Endothelial cell of umbilical vein (primary cell): ENCODE measurements at regions not wholly inside any gene's neighbourhood (a gene's known extent, or its start where the extent isn't known, plus 50 kb on each side); places are given as distances from the start of the nearest gene placed in this dataset.

ENCODE experiments used
- BruUV-seq: library from RNA; stranded (reverse); fragments of 400-500 nt; replicated peaks from 2 replicates; lab custom pipeline; 2021; lab: Mats Ljungman, UMichigan
- CTCF ChIA-PET: fragments of 300-600, 350-600 bp; sonication (Branson Sonifier 250); formaldehyde crosslinking; loops from one replicate; lab custom pipeline; 2021; ENCODE audit warnings: antibody characterized with exemption, inconsistent platforms; lab: Charles Lee
- POLR2A ChIA-PET: fragments of 300-600, 350-600 bp; sonication (Branson Sonifier 250); formaldehyde crosslinking; loops from one replicate; lab custom pipeline; 2021; ENCODE audit warnings: antibody characterized with exemption, inconsistent platforms; lab: Charles Lee
- DNase-seq: peaks from one replicate; pipeline ENCODE4 v3.0.0-alpha.2; 2011; ENCODE audit warnings: low read depth, low spot score
- FAIRE-seq: peaks from 2 replicates; lab custom pipeline; 2011; peaks lifted over from hg19 to GRCh38; lab: Jason Lieb, UNC
- H2AFZ ChIP-seq: 2 replicates; pipeline ENCODE4 v1.6.0; 2012; ENCODE audit warnings: low read depth, low read length, control low read depth, inconsistent platforms
- H3K27ac ChIP-seq: 2 replicates; pipeline ENCODE4 v1.5.1; 2011; ENCODE audit warnings: low read depth, mild to moderate bottlenecking, control low read depth, low read length, moderate library complexity; ENCODE audit not compliant: insufficient read depth
- H3K27me3 ChIP-seq, 2 experiments: 2 replicates each; pipeline versions ENCODE4 v1.6.0 to v1.6.1; 2011; ENCODE audit warnings: low read length in 2 of 2, mixed read lengths in 1 of 2; ENCODE audit not compliant: control insufficient read depth in 2 of 2, insufficient read depth in 2 of 2
- H3K36me3 ChIP-seq, 2 experiments: 2 replicates in 1 of 2; 3 replicates in 1 of 2; pipeline ENCODE4 v1.5.1; 2011; ENCODE audit warnings: low read length in 2 of 2, mild to moderate bottlenecking in 1 of 2, moderate library complexity in 1 of 2; ENCODE audit not compliant: control insufficient read depth in 2 of 2, insufficient read depth in 2 of 2; ENCODE audit errors: extremely low read depth in 1 of 2
- H3K4me1 ChIP-seq: 3 replicates; pipeline ENCODE4 v1.5.1; 2011; ENCODE audit warnings: mild to moderate bottlenecking, low read length; ENCODE audit not compliant: control insufficient read depth, insufficient read depth; ENCODE audit errors: extremely low read depth
- H3K4me2 ChIP-seq: 2 replicates; pipeline ENCODE4 v1.6.1; 2011; ENCODE audit warnings: low read length, control low read depth, mixed read lengths; ENCODE audit not compliant: insufficient read depth
- H3K4me3 ChIP-seq, 3 experiments: fragments of 200-600 bp in 1 of 3; sonication (generic), shearing (Covaris generic) in 1 of 3; replicated peaks in 1 of 3; 2 replicates each; pipeline ENCODE4 v1.5.1; 2011 to 2016; ENCODE audit warnings: control low read depth in 3 of 3, low read length in 3 of 3, mild to moderate bottlenecking in 2 of 3, inconsistent platforms in 1 of 3, low read depth in 1 of 3, moderate library complexity in 1 of 3; ENCODE audit not compliant: insufficient read depth in 1 of 3
- H3K79me2 ChIP-seq: 2 replicates; pipeline ENCODE4 v1.6.0; 2012; ENCODE audit warnings: low read length, inconsistent platforms; ENCODE audit not compliant: control insufficient read depth, insufficient read depth
- H3K9ac ChIP-seq: replicated peaks from 2 replicates; pipeline ENCODE3; 2011; ENCODE audit warnings: low read length, control low read depth; ENCODE audit not compliant: insufficient read depth; ENCODE audit errors: extremely low read depth
- H3K9me1 ChIP-seq: replicated peaks from 3 replicates; pipeline ENCODE4 v1.6.0; 2011; ENCODE audit warnings: mild to moderate bottlenecking, low read length; ENCODE audit not compliant: control insufficient read depth, insufficient read depth; ENCODE audit errors: extremely low read depth
- H3K9me3 ChIP-seq: replicated peaks from 2 replicates; pipeline ENCODE4 v1.5.1; 2012; ENCODE audit warnings: low read length, inconsistent platforms; ENCODE audit not compliant: control insufficient read depth, insufficient read depth
- H4K20me1 ChIP-seq: replicated peaks from 2 replicates; pipeline ENCODE3; 2011; ENCODE audit warnings: mild to moderate bottlenecking, low read length; ENCODE audit not compliant: control insufficient read depth, insufficient read depth; ENCODE audit errors: extremely low read depth
- EZH2 ChIP-seq: IDR thresholded peaks from 2 replicates; pipeline ENCODE4 v1.6.1; 2012; ENCODE audit warnings: borderline replicate concordance, low read depth, mild to moderate bottlenecking, moderate library complexity, low read length, inconsistent platforms; ENCODE audit not compliant: severe bottlenecking
- FOS ChIP-seq: IDR thresholded peaks from 2 replicates; pipeline ENCODE4 v1.6.1; 2011; ENCODE audit warnings: mild to moderate bottlenecking, low read length, moderate library complexity, borderline replicate concordance; ENCODE audit not compliant: insufficient read depth
- GATA2 ChIP-seq: IDR thresholded peaks from 2 replicates; pipeline ENCODE4 v1.7.0; 2011; ENCODE audit warnings: low read depth, mild to moderate bottlenecking, moderate library complexity, mixed read lengths, low read length; ENCODE audit not compliant: insufficient read length, insufficient read depth
- POLR2A ChIP-seq: IDR thresholded peaks from 2 replicates; pipeline ENCODE4 v1.6.1; 2012; ENCODE audit warnings: low read depth, mild to moderate bottlenecking, control low read depth, low read length
- POLR2AphosphoS5 ChIP-seq: IDR thresholded peaks from 2 replicates; pipeline ENCODE4 v1.6.1; 2012; ENCODE audit warnings: low read depth, mild to moderate bottlenecking, control low read depth, low read length, moderate library complexity; ENCODE audit not compliant: insufficient read depth
- dilution Hi-C: fragments of 300-500 bp; cut with MboI; formaldehyde crosslinking; loops from one replicate; pipeline ENCODE4 v1.15.0; 2019; ENCODE audit warnings: low sequenced_read_pairs; ENCODE audit not compliant: extremely low pct_ligation_motif_present
- intact Hi-C: fragments of 100-400 bp; cut with micrococcal nuclease; formaldehyde crosslinking; loops from one replicate; pipeline ENCODE4 v1.10.0; 2022
- TF ChIP-seq, protein P1 (sequence below), 2 donors: IDR thresholded peaks; 1 replicate in 1 of 2; 2 replicates in 1 of 2; pipeline ENCODE4 v1.5.1; 2011; ENCODE audit warnings: low read length in 2 of 2, mild to moderate bottlenecking in 2 of 2, moderate library complexity in 2 of 2, control low read depth in 1 of 2, inconsistent platforms in 1 of 2, low read depth in 1 of 2; ENCODE audit not compliant: insufficient read depth in 1 of 2; ENCODE audit errors: extremely low read depth in 1 of 2
- TF ChIP-seq, protein P2 (sequence below): IDR thresholded peaks from 2 replicates; pipeline ENCODE4 v1.6.1; 2011; ENCODE audit not compliant: insufficient read depth, insufficient read length

DNA sequence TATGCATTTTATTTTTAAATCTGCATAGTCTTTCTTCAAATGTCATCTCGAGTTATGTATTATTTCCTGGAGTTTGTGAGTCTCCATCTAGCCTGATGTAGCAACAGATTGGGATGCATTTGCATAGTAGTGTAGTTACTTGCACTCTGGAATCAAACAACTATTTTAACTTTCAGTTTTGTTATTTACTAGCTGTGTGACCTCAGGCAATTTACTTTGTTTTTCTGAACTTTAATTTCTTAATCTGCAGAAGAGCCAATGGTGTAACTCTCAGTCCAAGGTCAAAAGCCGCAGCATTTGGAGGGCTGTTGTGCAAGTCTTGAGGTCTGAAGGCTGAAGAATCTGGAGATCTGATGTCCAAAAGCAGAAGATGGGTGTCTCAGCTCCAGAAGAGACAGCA lies 175.8 kb upstream of the SORCS1 start:
- dilution Hi-C loops: no loop called here
- H3K4me3 ChIP-seq: no peak overlapping the region
- H2AFZ ChIP-seq: no peak overlapping the region
- no peak overlapping the region for H3K9ac ChIP-seq
- POLR2A ChIA-PET: no interaction called here
- H3K9me1 ChIP-seq: no peaks in the 10 kb centered on the region
- no peak overlapping the region for H3K4me2 ChIP-seq
- no peaks in the 10 kb centered on the region for H3K79me2 ChIP-seq
- no peaks in the 10 kb centered on the region for H3K27me3 ChIP-seq
- no peak for FAIRE-seq
- H3K36me3 ChIP-seq: no peaks in the 10 kb centered on the region
- TF ChIP-seq GATA2 (no peak), POLR2AphosphoS5 (no peak)
- TF ChIP-seq, protein P1, sequence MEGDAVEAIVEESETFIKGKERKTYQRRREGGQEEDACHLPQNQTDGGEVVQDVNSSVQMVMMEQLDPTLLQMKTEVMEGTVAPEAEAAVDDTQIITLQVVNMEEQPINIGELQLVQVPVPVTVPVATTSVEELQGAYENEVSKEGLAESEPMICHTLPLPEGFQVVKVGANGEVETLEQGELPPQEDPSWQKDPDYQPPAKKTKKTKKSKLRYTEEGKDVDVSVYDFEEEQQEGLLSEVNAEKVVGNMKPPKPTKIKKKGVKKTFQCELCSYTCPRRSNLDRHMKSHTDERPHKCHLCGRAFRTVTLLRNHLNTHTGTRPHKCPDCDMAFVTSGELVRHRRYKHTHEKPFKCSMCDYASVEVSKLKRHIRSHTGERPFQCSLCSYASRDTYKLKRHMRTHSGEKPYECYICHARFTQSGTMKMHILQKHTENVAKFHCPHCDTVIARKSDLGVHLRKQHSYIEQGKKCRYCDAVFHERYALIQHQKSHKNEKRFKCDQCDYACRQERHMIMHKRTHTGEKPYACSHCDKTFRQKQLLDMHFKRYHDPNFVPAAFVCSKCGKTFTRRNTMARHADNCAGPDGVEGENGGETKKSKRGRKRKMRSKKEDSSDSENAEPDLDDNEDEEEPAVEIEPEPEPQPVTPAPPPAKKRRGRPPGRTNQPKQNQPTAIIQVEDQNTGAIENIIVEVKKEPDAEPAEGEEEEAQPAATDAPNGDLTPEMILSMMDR (IDR thresholded peaks at IDR 0.05; ENCODE audit: extremely low read depth in 1 of 2, insufficient read depth in 1 of 2, low read depth in 1 of 2, low read length in 2 of 2): no peak
- TF ChIP-seq, protein P2, sequence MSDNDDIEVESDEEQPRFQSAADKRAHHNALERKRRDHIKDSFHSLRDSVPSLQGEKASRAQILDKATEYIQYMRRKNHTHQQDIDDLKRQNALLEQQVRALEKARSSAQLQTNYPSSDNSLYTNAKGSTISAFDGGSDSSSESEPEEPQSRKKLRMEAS: no peak
- CTCF ChIA-PET: no interaction called here
- H3K4me1 ChIP-seq: no peaks in the 10 kb centered on the region
- BruUV-seq: no TSS peak
- no peaks in the 10 kb centered on the region for H4K20me1 ChIP-seq
- H3K9me3 ChIP-seq: peaks cover 8% of the 10 kb centered on the region
- no peak for DNase-seq
- no peak overlapping the region for H3K27ac ChIP-seq
- intact Hi-C loops: no loop called here

- H3K79me2 ChIP-seq: no peaks in the 10 kb centered on the region
- FAIRE-seq (no peak), DNase-seq (no peak)
- no peak overlapping the region for H2AFZ ChIP-seq
- no peaks in the 10 kb centered on the region for H3K36me3 ChIP-seq
- no peaks in the 10 kb centered on the region for H4K20me1 ChIP-seq
- BruUV-seq: no TSS peak
- no peak overlapping the region for H3K9ac ChIP-seq
- no peak overlapping the region for H3K4me2 ChIP-seq
- H3K27me3 ChIP-seq: no peaks in the 10 kb centered on the region
- CTCF ChIA-PET: no interaction called here
- H3K4me3 ChIP-seq: no peak overlapping the region
- H3K4me1 ChIP-seq: no peaks in the 10 kb centered on the region
- dilution Hi-C loops (no loop called here), intact Hi-C loops (no loop called here)
- TF ChIP-seq POLR2A (no peak), EZH2 (no peak), FOS (no peak)
- TF ChIP-seq, protein P1 (IDR thresholded peaks at IDR 0.05; ENCODE audit: extremely low read depth in 1 of 2, insufficient read depth in 1 of 2, low read depth in 1 of 2, low read length in 2 of 2): no peak
- no peaks in the 10 kb centered on the region for H3K9me1 ChIP-seq
- H3K27ac ChIP-seq: no peak overlapping the region
- H3K9me3 ChIP-seq: peaks cover 6% of the 10 kb centered on the region
- POLR2A ChIA-PET: no interaction called here
Observed at GRCh38 chr10:107336061-107336460, 171.6 kb upstream of the SORCS1 start.
